Stimulated activated effector memory CD8-positive, alpha-beta T cell treated with anti-CD3 and anti-CD28 coated beads, Interleukin-12 subunit alpha, Interleukin-12 subunit beta, amount 100 ng/mL, for 72 hours (primary cell): ENCODE measurements at regions not wholly inside any gene's neighbourhood (a gene's known extent, or its start where the extent isn't known, plus 50 kb on each side); places are given as distances from the start of the nearest gene placed in this dataset.
"Not testable (repeated sequence)": the region's sequence is repeated elsewhere in the genome, so short reads cannot be mapped to it uniquely, and the experiment has no call there.

Experiments used
- ATAC-seq: fragments of 150-1000 bp; cut with Tn5 transposase; 2 replicates; pipeline ENCODE4 v1.10.0; 2021
- DNase-seq, 2 donors: peaks; one replicate each; pipeline ENCODE4 v3.0.0; 2021 to 2022; ENCODE audit warnings: low spot score in 2 of 2
- H3K27ac Mint-ChIP-seq: one replicate; pipeline ENCODE4 v1.8.0; 2022; ENCODE audit warnings: mild to moderate bottlenecking, mixed read lengths
- H3K36me3 Mint-ChIP-seq: one replicate; pipeline ENCODE4 v1.8.0; 2022; ENCODE audit warnings: mild to moderate bottlenecking, mixed read lengths
- H3K4me1 Mint-ChIP-seq: one replicate; pipeline ENCODE4 v1.8.0; 2022; ENCODE audit warnings: mixed read lengths
- H3K4me3 Mint-ChIP-seq: one replicate; pipeline ENCODE4 v1.8.0; 2022; ENCODE audit warnings: mild to moderate bottlenecking, mixed read lengths
- H3K9me3 Mint-ChIP-seq: one replicate; pipeline ENCODE4 v1.8.0; 2022; ENCODE audit warnings: mixed read lengths

GRCh38 chr1:101452825-101453224 is 216.0 kb downstream of the S1PR1 start:
- H3K27ac Mint-ChIP-seq, result no peak overlapping the region
- H3K9me3 Mint-ChIP-seq, result no peaks in the 10 kb centered on the region
- DNase-seq (no peak), ATAC-seq (no peak)
- no peaks in the 10 kb centered on the region for H3K36me3 Mint-ChIP-seq
- H3K4me1 Mint-ChIP-seq, result peaks cover 24% of the 10 kb centered on the region
- H3K4me3 Mint-ChIP-seq, result no peak overlapping the region

GRCh38 chr1:101453844-101454243 is 217.0 kb downstream of the S1PR1 start:
- no peak overlapping the region for H3K4me3 Mint-ChIP-seq
- DNase-seq, result no peak
- no peak overlapping the region for H3K27ac Mint-ChIP-seq
- no peaks in the 10 kb centered on the region for H3K9me3 Mint-ChIP-seq
- H3K4me1 Mint-ChIP-seq, result peaks cover 24% of the 10 kb centered on the region
- no peaks in the 10 kb centered on the region for H3K36me3 Mint-ChIP-seq
- peak; percentile 35 for ATAC-seq

- Mint-ChIP-seq H3K27ac (no peak overlapping the region), H3K4me1 (peaks cover 24% of the 10 kb centered on the region), H3K4me3 (no peak overlapping the region), H3K36me3 (no peaks in the 10 kb centered on the region), H3K9me3 (no peaks in the 10 kb centered on the region)
- DNase-seq (no peak), ATAC-seq (no peak)
These were observed 218.3 kb downstream of the S1PR1 start for GRCh38 chr1:101455166-101455565.

GRCh38 chr1:101460739-101461138 is 223.9 kb downstream of the S1PR1 start:
- ATAC-seq, result no peak
- Mint-ChIP-seq H3K9me3 (no peaks in the 10 kb centered on the region), H3K27ac (no peak overlapping the region), H3K4me3 (no peak overlapping the region), H3K4me1 (no peaks in the 10 kb centered on the region), H3K36me3 (no peaks in the 10 kb centered on the region)
- DNase-seq, result no peak

- ATAC-seq (no peak), DNase-seq (no peak)
- Mint-ChIP-seq H3K27ac (no peak overlapping the region), H3K4me1 (no peaks in the 10 kb centered on the region), H3K9me3 (no peaks in the 10 kb centered on the region), H3K36me3 (no peaks in the 10 kb centered on the region), H3K4me3 (no peak overlapping the region)
These were observed 226.4 kb downstream of the S1PR1 start for GRCh38 chr1:101463195-101463594.

- no peak overlapping the region for H3K4me3 Mint-ChIP-seq
- ATAC-seq (no peak), DNase-seq (no peak)
- H3K9me3 Mint-ChIP-seq, result no peaks in the 10 kb centered on the region
- no peaks in the 10 kb centered on the region for H3K4me1 Mint-ChIP-seq
- no peaks in the 10 kb centered on the region for H3K36me3 Mint-ChIP-seq
- no peak overlapping the region for H3K27ac Mint-ChIP-seq
These were observed 229.1 kb downstream of the S1PR1 start for GRCh38 chr1:101465941-101466340.

GRCh38 chr1:101474039-101474665 is 237.3 kb downstream of the S1PR1 start:
- H3K36me3 Mint-ChIP-seq, result no peaks in the 10 kb centered on the region
- no peak for ATAC-seq
- no peak for DNase-seq
- H3K9me3 Mint-ChIP-seq, result peaks cover 3% of the 10 kb centered on the region
- no peaks in the 10 kb centered on the region for H3K4me1 Mint-ChIP-seq
- no peak overlapping the region for H3K27ac Mint-ChIP-seq
- no peak overlapping the region for H3K4me3 Mint-ChIP-seq

GRCh38 chr1:101476541-101476940 is 239.7 kb downstream of the S1PR1 start:
- no peak for DNase-seq
- Mint-ChIP-seq H3K4me1 (no peaks in the 10 kb centered on the region), H3K36me3 (no peaks in the 10 kb centered on the region), H3K27ac (no peak overlapping the region), H3K9me3 (peaks cover 1% of the 10 kb centered on the region), H3K4me3 (no peak overlapping the region)
- no peak for ATAC-seq

- Mint-ChIP-seq H3K4me1 (no peaks in the 10 kb centered on the region), H3K36me3 (no peaks in the 10 kb centered on the region), H3K9me3 (no peaks in the 10 kb centered on the region), H3K4me3 (no peak overlapping the region), H3K27ac (no peak overlapping the region)
- ATAC-seq (no peak), DNase-seq (no peak)
These were observed 243.1 kb downstream of the S1PR1 start for GRCh38 chr1:101479945-101480344.

GRCh38 chr1:101482306-101482705 is 245.5 kb downstream of the S1PR1 start:
- DNase-seq (no peak), ATAC-seq (no peak)
- H3K4me1 Mint-ChIP-seq, result no peaks in the 10 kb centered on the region
- H3K4me3 Mint-ChIP-seq, result no peak overlapping the region
- H3K9me3 Mint-ChIP-seq, result no peaks in the 10 kb centered on the region
- H3K36me3 Mint-ChIP-seq, result no peaks in the 10 kb centered on the region
- no peak overlapping the region for H3K27ac Mint-ChIP-seq

GRCh38 chr1:101483982-101484688 is 247.3 kb downstream of the S1PR1 start:
- H3K4me1 Mint-ChIP-seq, result no peaks in the 10 kb centered on the region
- H3K4me3 Mint-ChIP-seq, result no peak overlapping the region
- H3K9me3 Mint-ChIP-seq, result no peaks in the 10 kb centered on the region
- no peak overlapping the region for H3K27ac Mint-ChIP-seq
- ATAC-seq (no peak), DNase-seq (no peak)
- H3K36me3 Mint-ChIP-seq, result no peaks in the 10 kb centered on the region

GRCh38 chr1:101484689-101485338 is 248.0 kb downstream of the S1PR1 start:
- DNase-seq, result no peak
- H3K27ac Mint-ChIP-seq, result no peak overlapping the region
- no peaks in the 10 kb centered on the region for H3K4me1 Mint-ChIP-seq
- no peak overlapping the region for H3K4me3 Mint-ChIP-seq
- ATAC-seq, result no peak
- peaks cover 5% of the 10 kb centered on the region for H3K9me3 Mint-ChIP-seq
- no peaks in the 10 kb centered on the region for H3K36me3 Mint-ChIP-seq

GRCh38 chr1:101485712-101486111 is 248.9 kb downstream of the S1PR1 start:
- Mint-ChIP-seq H3K27ac (no peak overlapping the region), H3K9me3 (peaks cover 6% of the 10 kb centered on the region), H3K4me3 (no peak overlapping the region), H3K36me3 (no peaks in the 10 kb centered on the region), H3K4me1 (no peaks in the 10 kb centered on the region)
- DNase-seq (no peak), ATAC-seq (no peak)

GRCh38 chr1:101492144-101492543 is 255.3 kb downstream of the S1PR1 start:
- H3K9me3 Mint-ChIP-seq, DNase-seq, H3K27ac Mint-ChIP-seq, H3K36me3 Mint-ChIP-seq, H3K4me3 Mint-ChIP-seq, ATAC-seq, H3K4me1 Mint-ChIP-seq: not testable (repeated sequence)

GRCh38 chr1:101493920-101494319 is 257.1 kb downstream of the S1PR1 start:
- not testable (repeated sequence) for H3K9me3 Mint-ChIP-seq, H3K36me3 Mint-ChIP-seq, H3K4me1 Mint-ChIP-seq, H3K4me3 Mint-ChIP-seq, DNase-seq, H3K27ac Mint-ChIP-seq, ATAC-seq

GRCh38 chr1:101496109-101496508 is 259.3 kb downstream of the S1PR1 start:
- no peak for DNase-seq
- ATAC-seq, result peak; percentile 77
- H3K4me3 Mint-ChIP-seq, result no peak overlapping the region
- H3K4me1 Mint-ChIP-seq, result no peaks in the 10 kb centered on the region
- H3K36me3 Mint-ChIP-seq, result no peaks in the 10 kb centered on the region
- H3K9me3 Mint-ChIP-seq, result no peaks in the 10 kb centered on the region
- no peak overlapping the region for H3K27ac Mint-ChIP-seq
